H1 (cell line): ENCODE measurements at regions not wholly inside any gene's neighbourhood (a gene's known extent, or its start where the extent isn't known, plus 50 kb on each side); places are given as distances from the start of the nearest gene placed in this dataset.

Experiments used
- CTCF ChIA-PET: fragments of 300-600 bp; sonication (Branson Sonifier 250); formaldehyde crosslinking; loops from one replicate; lab custom pipeline; 2021; ENCODE audit not compliant: partially characterized antibody; lab: Charles Lee
- POLR2A ChIA-PET: fragments of 300-600 bp; sonication (Branson Sonifier 250); formaldehyde crosslinking; loops from one replicate; lab custom pipeline; 2021; ENCODE audit warnings: inconsistent platforms; ENCODE audit not compliant: partially characterized antibody; lab: Charles Lee
- DNase-seq, 2 experiments: peaks; one replicate each; pipeline versions ENCODE4 v3.0.0 to v3.0.0-alpha.2; 2010 to 2022; ENCODE audit warnings: low spot score in 2 of 2, low read depth in 1 of 2, mixed read lengths in 1 of 2
- FAIRE-seq: peaks from 2 replicates; lab custom pipeline; 2011; peaks lifted over from hg19 to GRCh38; lab: Jason Lieb, UNC
- H2AFZ ChIP-seq: 2 replicates; pipeline ENCODE4 v1.8.1; 2012; ENCODE audit warnings: low read length, inconsistent platforms
- H2AK5ac ChIP-seq: 2 replicates; pipeline ENCODE4 v1.6.1; 2013; ENCODE audit warnings: low read depth, low read length
- H2BK120ac ChIP-seq: replicated peaks from 2 replicates; pipeline ENCODE3; 2013; ENCODE audit warnings: low read depth, low read length, inconsistent platforms
- H2BK12ac ChIP-seq: 2 replicates; pipeline ENCODE4 v1.6.1; 2013; ENCODE audit warnings: low read depth, low read length
- H2BK15ac ChIP-seq: 2 replicates; pipeline ENCODE4 v1.6.1; 2013; ENCODE audit warnings: low read length
- H2BK20ac ChIP-seq: 2 replicates; pipeline ENCODE4 v1.6.1; 2013; ENCODE audit warnings: low read length
- H2BK5ac ChIP-seq: 2 replicates; pipeline ENCODE4 v1.6.1; 2013; ENCODE audit warnings: low read depth, low read length
- H3K14ac ChIP-seq: 2 replicates; pipeline ENCODE4 v1.6.1; 2013; ENCODE audit warnings: inconsistent platforms; ENCODE audit not compliant: insufficient read length
- H3K18ac ChIP-seq: 2 replicates; pipeline ENCODE4 v1.6.1; 2013; ENCODE audit warnings: low read length; ENCODE audit errors: extremely low read depth
- H3K23ac ChIP-seq: 2 replicates; pipeline ENCODE4 v1.6.1; 2013; ENCODE audit warnings: inconsistent platforms; ENCODE audit not compliant: insufficient read length
- H3K23me2 ChIP-seq: 2 replicates; pipeline ENCODE4 v1.6.1; 2013; ENCODE audit warnings: low read depth, low read length
- H3K27ac ChIP-seq: 2 replicates; pipeline ENCODE4 v1.6.1; 2011; ENCODE audit warnings: low read depth, low read length, inconsistent platforms
- H3K27me3 ChIP-seq, 4 experiments: replicated peaks in 1 of 4; 1 replicate in 1 of 4; 2 replicates in 3 of 4; pipeline versions ENCODE4 v1.6.1 to v1.8.1; 2011 to 2013; ENCODE audit warnings: low read length in 3 of 4, mild to moderate bottlenecking in 3 of 4, inconsistent platforms in 2 of 4, mixed read lengths in 2 of 4, moderate library complexity in 1 of 4; ENCODE audit not compliant: control insufficient read depth in 3 of 4, insufficient read depth in 3 of 4; ENCODE audit errors: extremely low read depth in 1 of 4
- H3K36me3 ChIP-seq, 4 experiments: 2 replicates each; pipeline versions ENCODE4 v1.6.1 to v1.8.1; 2011 to 2013; ENCODE audit warnings: mild to moderate bottlenecking in 4 of 4, low read length in 3 of 4, moderate library complexity in 2 of 4, control low read depth in 1 of 4, inconsistent platforms in 1 of 4; ENCODE audit not compliant: insufficient read depth in 4 of 4, control insufficient read depth in 2 of 4
- H3K4ac ChIP-seq: replicated peaks from 2 replicates; pipeline ENCODE3; 2013; ENCODE audit warnings: low read length, low read depth, mixed read lengths, inconsistent platforms; ENCODE audit not compliant: insufficient read length
- H3K4me1 ChIP-seq, 4 experiments: replicated peaks in 1 of 4; 1 replicate in 1 of 4; 2 replicates in 3 of 4; pipeline versions ENCODE4 v1.6.1 to v1.8.1; 2011 to 2013; ENCODE audit warnings: low read length in 3 of 4, inconsistent platforms in 2 of 4, mixed read lengths in 1 of 4; ENCODE audit not compliant: insufficient read depth in 4 of 4, control insufficient read depth in 3 of 4
- H3K4me2 ChIP-seq, 2 experiments: 2 replicates each; pipeline versions ENCODE4 v1.6.1 to v1.8.1; 2011 to 2013; ENCODE audit warnings: low read depth in 2 of 2, low read length in 2 of 2, control low read depth in 1 of 2, inconsistent platforms in 1 of 2, mild to moderate bottlenecking in 1 of 2; ENCODE audit not compliant: insufficient read depth in 1 of 2
- H3K4me3 ChIP-seq, 4 experiments: fragments of 200-600, 300-600 bp in 1 of 4; sonication (generic), shearing (Covaris generic), sonication (Bioruptor Twin) in 1 of 4; 2 replicates each; pipeline versions ENCODE4 v1.5.1 to v1.8.1; 2011 to 2016; ENCODE audit warnings: low read length in 4 of 4, low read depth in 3 of 4, control low read depth in 2 of 4, inconsistent platforms in 2 of 4, mild to moderate bottlenecking in 2 of 4, mixed read lengths in 1 of 4, moderate library complexity in 1 of 4; ENCODE audit not compliant: insufficient read depth in 2 of 4; ENCODE audit errors: extremely low read depth in 1 of 4
- H3K56ac ChIP-seq: replicated peaks from 2 replicates; pipeline ENCODE3; 2013; ENCODE audit warnings: low read depth, mild to moderate bottlenecking, mixed read lengths, low read length, inconsistent platforms; ENCODE audit not compliant: insufficient read length
- H3K79me1 ChIP-seq: 2 replicates; pipeline ENCODE4 v1.6.1; 2013; ENCODE audit warnings: low read depth, low read length, control low read depth
- H3K79me2 ChIP-seq, 2 experiments: 2 replicates each; pipeline versions ENCODE4 v1.6.1 to v1.8.1; 2012 to 2013; ENCODE audit warnings: low read length in 2 of 2, mild to moderate bottlenecking in 2 of 2, inconsistent platforms in 1 of 2; ENCODE audit not compliant: insufficient read depth in 2 of 2, control insufficient read depth in 1 of 2
- H3K9ac ChIP-seq, 4 experiments: replicated peaks in 1 of 4; 1 replicate in 1 of 4; 2 replicates in 3 of 4; pipeline versions ENCODE4 v1.6.1 to v1.8.1; 2011 to 2013; ENCODE audit warnings: low read depth in 3 of 4, low read length in 3 of 4, control low read depth in 2 of 4, mild to moderate bottlenecking in 2 of 4, moderate library complexity in 2 of 4, inconsistent platforms in 1 of 4; ENCODE audit errors: extremely low read depth in 1 of 4
- H3K9me3 ChIP-seq, 2 experiments: 2 replicates each; pipeline versions ENCODE4 v1.6.1 to v1.8.1; 2012 to 2013; ENCODE audit warnings: mild to moderate bottlenecking in 2 of 2, moderate library complexity in 2 of 2, control low read depth in 1 of 2, inconsistent platforms in 1 of 2, low read depth in 1 of 2, low read length in 1 of 2, mixed read lengths in 1 of 2; ENCODE audit not compliant: insufficient read depth in 2 of 2
- H4K20me1 ChIP-seq, 2 experiments: replicated peaks in 1 of 2; 2 replicates each; pipeline versions ENCODE3 to v1.8.1; 2011 to 2013; ENCODE audit warnings: inconsistent platforms in 2 of 2, low read length in 2 of 2, mild to moderate bottlenecking in 1 of 2; ENCODE audit not compliant: insufficient read depth in 2 of 2, control insufficient read depth in 1 of 2
- H4K5ac ChIP-seq: 2 replicates; pipeline ENCODE4 v1.6.1; 2013; ENCODE audit warnings: low read length, low read depth, mixed read lengths, inconsistent platforms; ENCODE audit not compliant: insufficient read length
- H4K8ac ChIP-seq: 2 replicates; pipeline ENCODE4 v1.8.0; 2013; ENCODE audit warnings: mild to moderate bottlenecking, moderate library complexity, low read length, inconsistent platforms; ENCODE audit not compliant: insufficient read depth; ENCODE audit errors: extremely low read depth
- H4K91ac ChIP-seq: replicated peaks from 2 replicates; pipeline ENCODE3; 2013; ENCODE audit warnings: low read length, mixed read lengths, inconsistent platforms; ENCODE audit not compliant: insufficient read length
- ATF3 ChIP-seq: IDR thresholded peaks from 2 replicates; pipeline ENCODE4 v1.6.1; 2011; ENCODE audit warnings: low read depth, mild to moderate bottlenecking, low read length; ENCODE audit not compliant: insufficient read depth
- BCL11A ChIP-seq, 2 experiments: IDR thresholded peaks; one replicate each; pipeline ENCODE4 v1.6.1; 2011; ENCODE audit warnings: low read depth in 2 of 2, low read length in 2 of 2, mild to moderate bottlenecking in 2 of 2
- CTBP2 ChIP-seq: IDR thresholded peaks from 2 replicates; pipeline ENCODE4 v1.7.0; 2011; ENCODE audit warnings: borderline replicate concordance, mild to moderate bottlenecking, moderate library complexity, mixed read lengths, low read length; ENCODE audit not compliant: insufficient read depth, insufficient read length
- FOSL1 ChIP-seq: IDR thresholded peaks from 2 replicates; pipeline ENCODE4 v1.6.1; 2011; ENCODE audit warnings: mild to moderate bottlenecking, low read depth, low read length, moderate library complexity; ENCODE audit not compliant: insufficient read depth
- NRF1 ChIP-seq: IDR thresholded peaks from 2 replicates; pipeline ENCODE4 v1.6.1; 2011; ENCODE audit warnings: mild to moderate bottlenecking, low read depth, low read length, improper control_type of control experiment
- POLR2AphosphoS5 ChIP-seq: IDR thresholded peaks from 2 replicates; pipeline ENCODE4 v1.6.1; 2011; ENCODE audit warnings: low read depth, low read length
- POU5F1 ChIP-seq: IDR thresholded peaks from 2 replicates; pipeline ENCODE4 v1.6.1; 2011; ENCODE audit warnings: low read depth, mild to moderate bottlenecking, low read length, moderate library complexity
- RNF2 ChIP-seq: fragments of 200-900, 300-1000 bp; sonication (generic); IDR thresholded peaks from 2 replicates; pipeline ENCODE4 v1.7.1; 2016; ENCODE audit warnings: borderline replicate concordance, low read depth, mild to moderate bottlenecking, antibody characterized with exemption, low read length; ENCODE audit not compliant: poor library complexity, severe bottlenecking; ENCODE audit errors: missing control alignments
- SUZ12 ChIP-seq: fragments of 200-600 bp; sonication (generic); IDR thresholded peaks from 2 replicates; pipeline ENCODE4 v1.6.1; 2012; ENCODE audit warnings: mild to moderate bottlenecking, inconsistent platforms, low read length, moderate library complexity, mixed read lengths
- TAF7 ChIP-seq: optimal IDR thresholded peaks from 2 replicates; pipeline ENCODE3; 2011; ENCODE audit warnings: low read depth, mild to moderate bottlenecking, inconsistent platforms, low read length, moderate library complexity, borderline replicate concordance
- WGBS, 2 experiments: shearing (Covaris generic) in 1 of 2; methylation state at CpG; one replicate each; pipeline versions ENCODE4 v1.1.6 to v1.1.7; 2013 to 2015; ENCODE audit warnings: low lambda C conversion rate in 2 of 2, mixed read lengths in 2 of 2, inconsistent platforms in 1 of 2, low coverage in 1 of 2, missing lambda C conversion rate in 1 of 2; ENCODE audit not compliant: insufficient replicate concordance in 2 of 2, insufficient coverage in 1 of 2, insufficient read length in 1 of 2; ENCODE audit errors: extremely low coverage in 1 of 2, missing lambda C conversion rate in 1 of 2; 5-methylcytosine and 5-hydroxymethylcytosine counted together

- Histone ChIP-seq H3K27ac (no peak overlapping the region), H3K4me3 (no peak overlapping the region), H3K79me1 (no peaks in the 10 kb centered on the region), H3K9me3 (no peaks in the 10 kb centered on the region), H3K4me2 (no peak overlapping the region), H2BK15ac (peak overlapping the region; percentile 40; the same call in 1 of the 2 replicates), H2BK12ac (peak overlapping the region; percentile 21; the same call in 1 of the 2 replicates), H2AFZ (peak overlapping the region; percentile 59; the same call in 1 of the 2 replicates), H3K9ac (no peak overlapping the region), H3K4me1 (no peaks in the 10 kb centered on the region; a peak in 1 of 7 replicates), H2BK120ac (no peak overlapping the region), H3K23me2 (no peaks in the 10 kb centered on the region), H3K56ac (no peak overlapping the region), H2AK5ac (no peak overlapping the region), H3K14ac (no peak overlapping the region), H4K20me1 (no peaks in the 10 kb centered on the region), H3K36me3 (no peaks in the 10 kb centered on the region), H4K8ac (no peak overlapping the region; the same call in 1 of the 2 replicates), H3K27me3 (no peaks in the 10 kb centered on the region), H3K18ac (no peak overlapping the region), H2BK5ac (peak overlapping the region; percentile 12; the same call in 1 of the 2 replicates), H3K79me2 (no peaks in the 10 kb centered on the region), H4K5ac (no peak overlapping the region), H3K23ac (no peak overlapping the region), H3K4ac (no peak overlapping the region), H2BK20ac (0 out of 2 replicates have a peak overlapping the region, but pooled peaks have one; percentile 44), H4K91ac (peak overlapping the region; percentile 69)
- POLR2A ChIA-PET, result interaction anchor here (0.5 to 0.6 kb wide), 2 partner anchors 528 to 715 kb away, joined by 3 read pairs; no protein-coding TSS in a partner anchor
- CTCF ChIA-PET, result no interaction called here
- WGBS, 2 experiments, result 92% methylated on average over 44 of the region's 44 CpGs; no CpG with 5 or more reads in 1 of the 2 experiments
- DNase-seq (no peak), FAIRE-seq (no peak)
- TF ChIP-seq POU5F1 (no peak), BCL11A (IDR thresholded peaks at IDR 0.05; ENCODE audit: low read depth in 2 of 2, low read length in 2 of 2) (no peak), ATF3 (no peak), FOSL1 (no peak), NRF1 (no peak), RNF2 (no peak), POLR2AphosphoS5 (no peak), SUZ12 (no peak), TAF7 (no peak), CTBP2 (no peak)
Measured at GRCh38 chr6:44727651-44728630, 340.4 kb downstream of the CDC5L start.
